ENCODE measurements at regions not wholly inside any gene's neighbourhood (a gene's known extent, or its start where the extent isn't known, plus 50 kb on each side); places are given as distances from the start of the nearest gene placed in this dataset.

- intact Hi-C loops (cut with micrococcal nuclease), result no loop called here
- no peak for DNase-seq
- no peak for ATAC-seq
Measured at GRCh38 chr5:162299793-162300192, 232.2 kb downstream of the GABRG2 start.

DNA sequence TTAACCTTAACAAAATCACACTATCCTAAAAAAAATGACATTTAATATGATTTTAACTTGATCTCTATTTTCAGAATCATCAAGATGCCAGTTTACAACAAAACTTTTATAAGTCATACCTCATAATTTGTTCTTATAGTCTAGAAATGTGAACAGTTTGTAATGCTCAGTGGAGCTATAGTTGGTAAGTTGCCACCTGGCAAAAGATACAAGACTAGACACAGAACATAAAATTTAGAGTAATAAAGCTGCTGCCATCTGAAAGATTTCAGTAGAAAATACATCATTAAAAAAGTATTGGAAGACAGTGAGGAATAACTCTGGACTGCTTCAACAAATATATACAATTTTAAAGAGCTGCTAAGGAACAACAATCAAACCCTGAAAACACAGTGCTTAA is 233.8 kb downstream of the GABRG2 start:
- ATAC-seq (no peak), DNase-seq (no peak)
- intact Hi-C loops (cut with micrococcal nuclease), result no loop called here

DNA sequence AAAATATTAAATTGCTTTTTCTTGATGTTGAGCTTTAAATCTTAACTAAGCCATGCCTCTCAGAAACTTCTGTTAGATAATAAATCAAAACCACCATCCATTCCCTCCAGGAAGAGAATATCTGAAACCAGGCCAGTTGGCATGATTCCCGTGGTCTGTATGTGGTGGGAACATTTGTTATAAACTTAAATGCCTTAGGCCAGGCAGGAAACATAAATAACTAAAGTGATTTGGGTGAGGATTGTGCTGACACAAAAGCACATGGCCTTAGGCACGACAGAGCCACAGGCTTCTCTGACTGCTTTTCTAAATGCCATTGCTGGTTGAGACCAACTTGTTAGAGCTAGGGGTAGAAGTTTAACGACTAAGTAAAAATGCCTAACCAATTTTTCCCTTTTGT is 255.9 kb downstream of the GABRG2 start:
- DNase-seq (no peak), ATAC-seq (no peak)
- intact Hi-C loops (cut with micrococcal nuclease), result no loop called here

DNA sequence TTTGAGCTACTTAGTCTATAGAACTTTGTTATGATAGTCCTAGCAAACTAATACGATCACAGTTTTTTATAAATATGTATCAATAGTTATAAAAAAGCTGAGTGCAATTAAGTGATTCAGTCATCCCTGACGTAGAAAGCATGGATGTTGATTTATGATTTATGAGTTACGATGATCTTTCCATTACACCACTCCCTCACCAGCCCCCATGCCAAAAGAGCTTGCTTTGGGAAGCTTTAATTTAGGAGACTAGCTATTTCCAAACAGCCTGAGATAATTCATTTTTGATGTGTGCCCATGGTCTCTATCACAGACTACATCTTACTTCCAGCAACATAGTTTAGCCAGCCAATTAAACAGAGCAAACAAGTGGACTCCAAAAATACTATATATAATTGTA is 256.8 kb downstream of the GABRG2 start:
- DNase-seq (no peak), ATAC-seq (no peak)
- intact Hi-C loops (cut with micrococcal nuclease), result no loop called here

DNA sequence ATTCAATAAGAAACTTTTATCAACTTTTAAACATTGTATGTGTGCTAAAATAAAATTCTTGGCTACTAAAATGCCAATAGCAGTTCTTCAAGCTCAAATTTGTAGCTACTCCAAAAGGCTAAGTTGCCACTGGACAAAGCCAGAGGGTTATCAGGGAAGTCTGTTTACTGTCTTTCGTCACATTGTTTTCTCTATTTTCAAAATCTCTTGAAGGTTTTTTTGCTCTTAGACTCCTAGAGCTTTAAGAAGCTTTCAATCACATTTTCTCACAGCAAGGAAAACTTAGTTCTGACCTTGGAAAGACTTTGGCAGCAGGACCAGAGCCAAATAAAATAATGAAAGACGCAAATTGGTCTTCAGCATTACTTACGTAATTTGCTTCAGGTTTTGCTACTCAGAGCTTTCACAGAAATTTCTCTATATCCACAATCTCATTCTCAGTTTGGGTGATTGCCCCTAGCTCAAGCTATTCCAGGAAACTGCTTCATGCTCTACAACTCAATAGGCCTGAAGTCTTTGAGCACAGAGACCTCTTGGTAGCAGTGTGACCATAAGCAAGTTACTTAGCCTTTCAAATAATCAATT is 257.7 kb downstream of the GABRG2 start:
- peak; percentile 41 for ATAC-seq
- intact Hi-C loops (cut with micrococcal nuclease), result no loop called here
- no peak for DNase-seq

DNA sequence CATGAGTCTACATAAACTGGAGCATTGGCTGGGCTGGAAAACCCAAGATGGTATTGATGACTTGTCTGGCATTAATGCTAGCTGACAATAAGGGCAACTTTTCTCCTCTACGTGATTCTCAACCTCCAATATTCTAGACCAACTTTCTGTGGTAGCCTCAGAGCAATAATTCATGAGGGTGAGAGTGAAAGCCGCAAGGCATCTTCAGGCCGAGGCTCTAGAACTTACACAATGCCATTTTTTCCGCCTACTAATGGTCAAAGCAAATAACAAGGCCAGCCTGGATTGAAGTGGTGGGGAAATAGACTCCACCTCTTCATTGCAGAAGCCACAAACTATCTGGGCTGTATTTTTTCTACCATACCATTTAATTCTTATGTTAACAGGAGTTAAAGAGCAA is 267.4 kb downstream of the GABRG2 start:
- no peak for ATAC-seq

GRCh38 chr5:162360373-162360931 is 292.9 kb downstream of the GABRG2 start:
- DNase-seq, result no peak
- no peak for ATAC-seq
- intact Hi-C loops (cut with micrococcal nuclease), result no loop called here

More for the DNA sequence above, 267.4 kb downstream of the GABRG2 start:
- intact Hi-C loops (cut with micrococcal nuclease), result no loop called here
- DNase-seq, result no peak

DNA sequence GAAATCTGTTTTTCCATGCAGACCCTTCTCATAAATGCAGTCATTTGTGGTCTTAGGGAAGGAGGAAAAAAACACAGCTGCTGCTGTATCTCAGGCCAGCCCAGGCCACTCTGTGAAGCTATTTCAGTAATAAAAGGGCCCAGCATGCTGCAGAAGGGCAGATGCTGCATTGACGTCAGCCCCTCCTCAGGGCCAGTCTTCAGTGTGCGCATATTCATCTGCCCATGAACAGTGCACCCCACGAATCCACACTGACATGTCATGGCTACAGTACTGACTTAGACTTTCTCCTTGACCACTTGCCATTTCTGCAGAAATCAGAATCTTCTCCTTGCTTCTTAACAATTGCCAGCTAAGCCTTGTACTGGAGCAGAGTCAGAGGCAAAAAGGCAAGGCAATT is 304.7 kb downstream of the GABRG2 start:
- intact Hi-C loops (cut with micrococcal nuclease), result no loop called here
- ATAC-seq, result no peak
- DNase-seq, result no peak

- intact Hi-C loops (cut with micrococcal nuclease), result no loop called here
- ATAC-seq, result no peak
- DNase-seq, result no peak
Measured at GRCh38 chr5:162377895-162378294, 310.3 kb downstream of the GABRG2 start.

DNA sequence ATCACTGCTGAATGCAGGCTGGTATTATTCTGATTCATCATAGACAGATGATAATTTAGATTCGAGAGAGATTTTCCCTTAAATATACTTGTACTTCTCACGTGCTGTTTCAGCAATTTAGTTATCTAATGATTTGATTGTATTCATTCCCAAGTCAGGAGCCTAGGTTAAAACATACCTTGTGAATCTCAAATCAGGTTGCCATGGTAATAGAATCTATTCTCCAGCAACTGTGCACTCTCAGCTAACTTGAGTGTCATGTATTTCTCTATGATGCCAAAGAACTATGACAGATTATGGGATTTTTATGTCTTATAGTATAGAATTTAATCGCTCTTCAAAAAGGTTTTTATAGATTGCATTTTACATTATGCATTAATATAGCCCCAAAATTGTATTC is 315.3 kb downstream of the GABRG2 start:
- intact Hi-C loops (cut with micrococcal nuclease), result no loop called here
- ATAC-seq, result no peak
- DNase-seq, result no peak

GRCh38 chr5:162384225-162384624 is 316.7 kb downstream of the GABRG2 start:
- intact Hi-C loops (cut with micrococcal nuclease), result no loop called here
- ATAC-seq, result no peak
- no peak for DNase-seq

DNA sequence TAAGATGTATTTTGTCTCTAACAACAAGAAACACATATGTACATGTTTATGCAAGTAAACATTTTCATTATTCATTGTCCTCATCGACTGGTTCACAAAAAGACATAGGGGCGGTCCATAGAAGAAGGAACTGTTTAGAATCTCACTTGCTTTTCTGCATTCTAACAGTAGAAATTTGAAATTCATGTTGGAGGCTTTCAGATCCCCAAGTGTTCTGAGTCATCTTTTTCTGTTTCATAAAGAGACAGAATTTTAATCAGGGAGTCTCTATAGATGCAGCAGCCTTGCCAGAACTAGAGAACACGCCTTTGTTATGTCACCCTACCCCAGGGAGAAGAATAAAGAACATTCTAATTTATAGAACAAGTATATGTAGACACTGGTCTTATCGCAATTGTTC is 324.3 kb downstream of the GABRG2 start:
- intact Hi-C loops (cut with micrococcal nuclease), result no loop called here
- ATAC-seq (no peak), DNase-seq (no peak)

DNA sequence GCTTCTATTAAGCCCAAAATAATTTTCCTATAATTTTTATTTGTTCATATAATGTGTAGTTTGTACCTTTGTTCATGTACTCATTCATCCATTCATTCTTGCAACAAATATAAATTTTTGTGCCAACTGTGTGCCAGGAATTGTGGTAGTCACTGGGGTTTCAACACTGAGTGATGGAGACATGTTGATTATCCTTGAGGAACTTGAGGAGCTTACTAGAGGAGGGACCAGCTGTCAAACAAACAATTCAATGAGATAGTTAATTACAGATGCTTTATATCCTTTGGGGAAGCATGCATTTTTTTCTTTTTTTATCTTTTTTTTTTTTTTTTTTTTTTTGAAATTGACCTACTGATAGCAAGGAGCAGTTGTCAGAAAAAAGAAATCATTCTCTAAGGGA is 324.8 kb downstream of the GABRG2 start:
- intact Hi-C loops (cut with micrococcal nuclease), result no loop called here
- no peak for DNase-seq
- ATAC-seq, result no peak

- no peak for ATAC-seq
- no peak for DNase-seq
- intact Hi-C loops (cut with micrococcal nuclease), result no loop called here
Measured at GRCh38 chr5:162393534-162393933, 326.0 kb downstream of the GABRG2 start.

DNA sequence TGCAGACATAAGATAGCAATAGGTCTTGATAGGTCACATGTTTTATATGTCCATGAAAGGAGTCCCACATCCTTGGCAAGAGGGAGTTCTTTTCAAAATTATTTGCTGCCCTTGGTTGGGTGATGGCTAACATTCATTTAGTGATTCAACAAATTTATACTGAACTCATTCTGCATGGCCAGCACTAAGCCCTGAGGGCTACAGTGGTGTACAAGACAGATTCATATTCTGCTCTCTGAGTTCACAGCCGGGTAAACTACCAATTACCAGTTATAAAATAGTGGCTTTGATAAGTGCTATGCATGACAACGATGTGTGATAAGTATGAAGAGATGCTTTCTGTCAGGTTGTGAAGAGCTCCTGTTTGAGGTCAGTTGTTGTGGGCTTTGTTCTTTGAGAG is 340.0 kb downstream of the GABRG2 start:
- no peak for DNase-seq
- intact Hi-C loops (cut with micrococcal nuclease), result no loop called here

DNA sequence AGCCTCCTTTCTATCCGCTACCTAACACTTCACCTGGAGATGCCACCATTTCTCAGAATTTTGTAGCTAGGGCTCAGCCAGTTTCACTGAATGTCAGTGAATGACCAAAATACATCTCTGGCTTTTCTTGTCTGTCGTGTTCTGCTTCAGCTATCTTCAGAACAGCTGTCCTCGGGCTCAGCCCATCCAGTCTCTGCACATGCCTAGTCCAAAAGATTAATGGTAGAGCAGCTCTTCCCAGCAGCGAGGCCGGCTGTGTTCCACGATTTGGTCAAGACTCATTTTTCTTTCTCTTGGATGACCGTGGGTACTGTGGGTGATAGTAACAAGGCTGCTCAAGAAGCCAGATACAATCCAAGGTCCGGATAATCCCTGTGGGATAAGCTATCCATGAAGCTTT is 342.8 kb downstream of the GABRG2 start:
- ATAC-seq (no peak), DNase-seq (no peak)
- intact Hi-C loops (cut with micrococcal nuclease), result no loop called here

More for the DNA sequence above, 340.0 kb downstream of the GABRG2 start:
- no peak for ATAC-seq

DNA sequence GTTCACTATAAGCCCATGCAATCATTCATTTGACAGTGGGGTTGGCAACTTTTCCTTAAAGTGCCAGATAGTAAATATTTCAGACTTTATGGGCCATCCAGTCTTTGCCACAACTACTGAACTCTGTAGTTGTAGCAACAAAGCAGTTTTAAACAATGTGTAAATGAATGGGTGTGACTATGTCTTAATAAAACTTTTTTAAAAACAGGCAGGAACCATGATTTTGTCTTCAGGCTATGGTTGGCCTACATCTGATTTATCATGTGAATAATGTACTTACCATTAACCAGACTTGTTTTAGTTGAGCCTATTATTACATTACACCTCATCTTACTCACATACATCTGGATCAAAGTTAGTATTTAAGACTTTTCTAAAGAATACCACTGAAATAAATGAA is 361.6 kb downstream of the GABRG2 start:
- intact Hi-C loops (cut with micrococcal nuclease), result no loop called here
- ATAC-seq (no peak), DNase-seq (no peak)

- DNase-seq (no peak), ATAC-seq (no peak)
- intact Hi-C loops (cut with micrococcal nuclease), result no loop called here
Measured at GRCh38 chr5:162434281-162434680, 366.7 kb downstream of the GABRG2 start.

- DNase-seq (no peak), ATAC-seq (no peak)
- intact Hi-C loops (cut with micrococcal nuclease), result no loop called here
Measured at GRCh38 chr5:162436055-162436454, 368.5 kb downstream of the GABRG2 start.

DNA sequence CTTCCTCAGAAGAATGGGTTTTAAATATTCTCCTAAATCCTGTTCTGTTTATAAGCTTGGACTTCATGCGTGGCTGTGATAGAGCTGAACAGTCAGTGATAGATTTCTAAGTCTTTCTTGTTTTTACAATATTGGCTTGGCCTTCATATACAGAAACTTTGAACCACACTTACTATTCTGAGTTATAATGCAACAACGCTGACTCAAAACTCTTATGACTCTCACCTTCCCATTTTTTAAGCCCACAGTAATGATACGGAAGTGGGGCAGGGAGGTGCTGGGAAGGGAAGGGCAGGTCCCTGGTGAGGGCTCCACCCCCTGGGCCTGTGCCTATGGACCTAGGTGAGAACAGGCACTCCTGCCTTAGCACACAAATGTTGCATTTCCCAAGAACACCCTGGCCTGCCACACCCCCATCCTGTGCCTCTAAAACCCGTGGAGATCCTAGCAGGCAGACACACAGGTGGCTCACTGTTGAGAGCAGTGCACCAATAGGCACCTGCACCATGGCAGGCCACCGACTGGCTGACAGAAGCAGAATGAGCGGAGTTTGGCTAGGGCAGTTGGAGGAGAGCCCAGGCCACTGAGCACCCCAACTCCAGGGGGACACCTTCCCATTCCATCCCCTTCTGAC is 376.7 kb downstream of the GABRG2 start:
- DNase-seq, result no peak
- intact Hi-C loops (cut with micrococcal nuclease), result no loop called here

DNA sequence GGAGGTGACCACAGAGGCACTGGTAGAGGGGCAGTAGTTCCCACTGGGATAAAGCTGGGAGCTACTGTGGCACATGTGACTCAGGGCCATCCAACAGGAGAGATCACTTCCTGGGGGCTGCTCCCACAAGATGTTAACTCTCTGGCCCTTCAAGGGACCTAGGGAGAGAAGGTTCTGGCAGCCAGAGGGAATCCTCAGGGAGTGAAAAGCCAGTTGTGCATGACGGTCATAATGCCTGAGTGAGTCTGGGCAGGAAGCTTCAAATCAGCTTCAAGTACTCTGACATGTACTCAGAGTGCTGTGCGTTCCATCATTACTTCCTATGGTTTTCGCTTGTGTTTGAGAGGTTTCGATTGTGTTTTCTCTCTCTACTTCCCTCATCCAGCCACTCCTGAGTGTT is 388.5 kb downstream of the GABRG2 start:
- DNase-seq (no peak), ATAC-seq (no peak)
- intact Hi-C loops (cut with micrococcal nuclease), result no loop called here

More for the DNA sequence above, 376.7 kb downstream of the GABRG2 start:
- ATAC-seq, result no peak

All from left ventricle myocardium superior (tissue), 1 donor.